ENCODE measurements at regions not wholly inside any gene's neighbourhood (a gene's known extent, or its start where the extent isn't known, plus 50 kb on each side); places are given as distances from the start of the nearest gene placed in this dataset.

GRCh38 chr5:75891020-75891419 lies 173.8 kb upstream of the POC5 start:
- TF ChIP-seq ZNF776 (tag by site-specific recombination; IDR thresholded peaks at IDR 0.05; ENCODE audit: borderline replicate concordance): no peak
- no peak for TF ChIP-seq CTCF (tag by site-specific recombination; IDR thresholded peaks at IDR 0.05)
- TF ChIP-seq ZNF274 (IDR thresholded peaks at IDR 0.05; ENCODE audit: low read length): no peak
- no peak for TF ChIP-seq ZNF274 (tag by site-specific recombination; IDR thresholded peaks at IDR 0.05; ENCODE audit: borderline replicate concordance)
- no peak for TF ChIP-seq ZNF292 (tag by site-specific recombination; IDR thresholded peaks at IDR 0.05; ENCODE audit: borderline replicate concordance, low read depth)
- TF ChIP-seq SP3 (tag by site-specific recombination; IDR thresholded peaks at IDR 0.05): no peak
- TF ChIP-seq ZNF132 (tag by site-specific recombination; IDR thresholded peaks at IDR 0.05; ENCODE audit: borderline replicate concordance): no peak
- no peak for TF ChIP-seq ZNF792 (tag by site-specific recombination; IDR thresholded peaks at IDR 0.05)
- no peak for TF ChIP-seq ZNF510 (tag by site-specific recombination; IDR thresholded peaks at IDR 0.05; ENCODE audit: insufficient replicate concordance)
